ENCODE measurements at regions not wholly inside any gene's neighbourhood (a gene's known extent, or its start where the extent isn't known, plus 50 kb on each side); places are given as distances from the start of the nearest gene placed in this dataset.

DNA sequence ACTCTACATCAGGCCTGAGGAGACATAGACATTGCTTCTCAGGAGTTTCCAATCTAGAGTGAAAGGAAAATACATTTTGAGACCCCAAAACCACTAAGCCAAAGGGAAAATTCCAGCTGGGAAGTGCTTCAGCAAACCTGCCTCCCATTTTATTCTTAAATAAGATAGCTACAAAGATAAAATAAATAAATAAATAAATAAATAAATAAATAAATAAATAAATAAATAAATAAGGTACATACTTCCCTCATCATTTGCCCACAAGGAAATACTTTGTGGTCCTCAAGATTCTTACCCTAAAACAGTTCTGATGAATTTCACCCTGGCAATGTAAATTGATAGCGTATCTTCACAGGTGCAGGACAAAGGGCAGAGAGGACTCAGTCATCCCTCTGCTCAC, 474.0 kb upstream of the ROBO1 start:
- TF ChIP-seq, protein P1, sequence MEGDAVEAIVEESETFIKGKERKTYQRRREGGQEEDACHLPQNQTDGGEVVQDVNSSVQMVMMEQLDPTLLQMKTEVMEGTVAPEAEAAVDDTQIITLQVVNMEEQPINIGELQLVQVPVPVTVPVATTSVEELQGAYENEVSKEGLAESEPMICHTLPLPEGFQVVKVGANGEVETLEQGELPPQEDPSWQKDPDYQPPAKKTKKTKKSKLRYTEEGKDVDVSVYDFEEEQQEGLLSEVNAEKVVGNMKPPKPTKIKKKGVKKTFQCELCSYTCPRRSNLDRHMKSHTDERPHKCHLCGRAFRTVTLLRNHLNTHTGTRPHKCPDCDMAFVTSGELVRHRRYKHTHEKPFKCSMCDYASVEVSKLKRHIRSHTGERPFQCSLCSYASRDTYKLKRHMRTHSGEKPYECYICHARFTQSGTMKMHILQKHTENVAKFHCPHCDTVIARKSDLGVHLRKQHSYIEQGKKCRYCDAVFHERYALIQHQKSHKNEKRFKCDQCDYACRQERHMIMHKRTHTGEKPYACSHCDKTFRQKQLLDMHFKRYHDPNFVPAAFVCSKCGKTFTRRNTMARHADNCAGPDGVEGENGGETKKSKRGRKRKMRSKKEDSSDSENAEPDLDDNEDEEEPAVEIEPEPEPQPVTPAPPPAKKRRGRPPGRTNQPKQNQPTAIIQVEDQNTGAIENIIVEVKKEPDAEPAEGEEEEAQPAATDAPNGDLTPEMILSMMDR (IDR thresholded peaks at IDR 0.05): no peak
- no peak for TF ChIP-seq POLR2A (IDR thresholded peaks at IDR 0.05)
